Suprapubic skin (tissue), 4 donors: ENCODE measurements at regions not wholly inside any gene's neighbourhood (a gene's known extent, or its start where the extent isn't known, plus 50 kb on each side); places are given as distances from the start of the nearest gene placed in this dataset.

Experiments used
- DNase-seq, 2 donors: peaks; one replicate each; pipeline ENCODE4 v3.0.0-alpha.2; 2019; ENCODE audit warnings: low spot score in 2 of 2
- H3K27ac ChIP-seq: fragments of 200-600 bp; sonication (generic); one replicate; pipeline ENCODE4 v1.5.1; 2019
- H3K27me3 ChIP-seq: fragments of 200-600 bp; sonication (generic); one replicate; pipeline ENCODE4 v1.5.1; 2019
- H3K36me3 ChIP-seq: fragments of 200-600 bp; sonication (generic); one replicate; pipeline ENCODE4 v1.5.1; 2019
- H3K4me1 ChIP-seq: fragments of 200-600 bp; sonication (generic); one replicate; pipeline ENCODE4 v1.5.1; 2019
- H3K4me3 ChIP-seq: fragments of 200-600 bp; sonication (generic); one replicate; pipeline ENCODE4 v1.5.1; 2019; ENCODE audit warnings: mild to moderate bottlenecking
- H3K9me3 ChIP-seq: fragments of 200-600 bp; sonication (generic); one replicate; pipeline ENCODE4 v1.5.1; 2019
- CTCF ChIP-seq, 2 donors: fragments of 200-600 bp in 1 of 2; fragments of 450-650 bp in 1 of 2; sonication (generic) in 1 of 2; IDR thresholded peaks; one replicate each; pipeline ENCODE4 v1.5.1; 2016 to 2019; ENCODE audit warnings: antibody characterized with exemption in 2 of 2, mild to moderate bottlenecking in 1 of 2, moderate library complexity in 1 of 2
- EP300 ChIP-seq: sonication (generic); formaldehyde crosslinking; IDR thresholded peaks from one replicate; pipeline ENCODE4 v1.6.1; 2017; ENCODE audit warnings: antibody characterized with exemption
- POLR2A ChIP-seq, 2 donors: fragments of 450-650 bp; IDR thresholded peaks; one replicate each; pipeline ENCODE4 v1.6.1; 2017; ENCODE audit warnings: antibody characterized with exemption in 2 of 2, mild to moderate bottlenecking in 2 of 2, moderate library complexity in 2 of 2
- POLR2AphosphoS5 ChIP-seq, 3 donors: sonication (generic); formaldehyde crosslinking; IDR thresholded peaks; one replicate each; pipeline ENCODE4 v1.6.1; 2017; ENCODE audit warnings: antibody characterized with exemption in 3 of 3
- WGBS: methylation state at CpG from one replicate; pipeline ENCODE4 v1.1.5; 2018; 5-methylcytosine and 5-hydroxymethylcytosine counted together

DNA sequence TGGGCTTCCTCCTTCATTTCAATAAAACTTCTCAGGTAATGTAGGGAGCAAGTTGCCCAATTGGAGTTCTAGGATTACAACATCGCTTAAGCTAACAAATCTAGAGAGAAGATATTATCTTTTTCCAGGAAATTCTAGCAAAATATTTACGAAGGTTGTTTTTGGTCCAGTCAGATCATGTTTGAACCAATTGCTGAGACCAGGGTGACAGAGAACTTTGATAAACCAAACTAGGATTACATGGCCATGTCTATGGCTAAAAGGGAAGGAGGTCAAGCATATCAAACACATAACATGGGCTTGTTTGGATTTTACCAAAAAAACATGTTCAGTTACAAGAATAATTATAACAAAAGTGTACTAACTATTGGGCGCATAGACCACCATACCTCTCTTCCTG, 442.4 kb upstream of the SGCG start:
- Histone ChIP-seq H3K27ac (no peak overlapping the region), H3K9me3 (no peaks in the 10 kb centered on the region), H3K27me3 (peaks cover 8% of the 10 kb centered on the region), H3K4me3 (no peak overlapping the region), H3K36me3 (no peaks in the 10 kb centered on the region), H3K4me1 (no peaks in the 10 kb centered on the region)
- WGBS = 84% methylated on average over 3 of the region's 3 CpGs
- TF ChIP-seq EP300 (no peak), CTCF (IDR thresholded peaks at IDR 0.05) (no peak), POLR2A (IDR thresholded peaks at IDR 0.05) (no peak)
- no peak for DNase-seq

DNA sequence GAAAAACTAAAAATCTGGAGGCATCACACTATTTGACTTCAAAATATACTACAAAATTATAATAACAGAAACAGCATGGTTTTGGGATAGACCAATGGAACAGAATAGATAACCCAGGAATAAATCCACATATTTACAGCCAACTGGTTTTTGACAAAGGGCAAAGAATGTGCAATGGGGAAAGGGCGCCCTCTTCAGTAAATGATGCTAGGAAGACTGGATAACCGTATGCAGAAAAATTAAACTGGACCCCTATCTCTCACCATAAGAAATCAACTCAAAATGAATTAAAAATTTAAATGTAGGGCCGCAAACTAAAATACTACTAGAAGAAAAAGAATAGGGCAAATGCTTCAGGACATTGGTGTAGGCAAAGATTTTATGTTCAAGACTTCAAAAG, 440.5 kb upstream of the SGCG start:
- H3K27ac ChIP-seq = no peak overlapping the region
- no peak overlapping the region for H3K4me3 ChIP-seq
- H3K9me3 ChIP-seq = no peaks in the 10 kb centered on the region
- H3K4me1 ChIP-seq = no peaks in the 10 kb centered on the region
- WGBS = 44% methylated on average over 3 of the region's 3 CpGs
- no peak for TF ChIP-seq CTCF (IDR thresholded peaks at IDR 0.05)
- TF ChIP-seq EP300 = no peak
- no peak for DNase-seq
- H3K36me3 ChIP-seq = no peaks in the 10 kb centered on the region
- peaks cover 4% of the 10 kb centered on the region for H3K27me3 ChIP-seq

- no peaks in the 10 kb centered on the region for H3K27me3 ChIP-seq
- H3K4me1 ChIP-seq = no peaks in the 10 kb centered on the region
- no peaks in the 10 kb centered on the region for H3K9me3 ChIP-seq
- no peak for DNase-seq
- WGBS = 85% methylated on average over 22 of the region's 24 CpGs
- no peak overlapping the region for H3K4me3 ChIP-seq
- TF ChIP-seq CTCF (IDR thresholded peaks at IDR 0.05) (no peak), POLR2A (IDR thresholded peaks at IDR 0.05) (no peak), EP300 (no peak), POLR2AphosphoS5 (IDR thresholded peaks at IDR 0.05) (no peak)
- H3K36me3 ChIP-seq = no peaks in the 10 kb centered on the region
- H3K27ac ChIP-seq = no peak overlapping the region
Measured at GRCh38 chr13:22744688-22745452, 435.9 kb upstream of the SGCG start.

- Histone ChIP-seq H3K27ac (no peak overlapping the region), H3K36me3 (no peaks in the 10 kb centered on the region), H3K27me3 (no peaks in the 10 kb centered on the region), H3K4me3 (no peak overlapping the region), H3K4me1 (no peaks in the 10 kb centered on the region), H3K9me3 (peaks cover 3% of the 10 kb centered on the region)
- DNase-seq = no peak
- TF ChIP-seq EP300 = no peak
- TF ChIP-seq POLR2A (IDR thresholded peaks at IDR 0.05) = no peak
- no peak for TF ChIP-seq POLR2AphosphoS5 (IDR thresholded peaks at IDR 0.05)
- TF ChIP-seq CTCF (IDR thresholded peaks at IDR 0.05) = no peak
- WGBS = 38% methylated on average over 5 of the region's 5 CpGs
Measured at GRCh38 chr13:22748866-22749577, 431.8 kb upstream of the SGCG start.

DNA sequence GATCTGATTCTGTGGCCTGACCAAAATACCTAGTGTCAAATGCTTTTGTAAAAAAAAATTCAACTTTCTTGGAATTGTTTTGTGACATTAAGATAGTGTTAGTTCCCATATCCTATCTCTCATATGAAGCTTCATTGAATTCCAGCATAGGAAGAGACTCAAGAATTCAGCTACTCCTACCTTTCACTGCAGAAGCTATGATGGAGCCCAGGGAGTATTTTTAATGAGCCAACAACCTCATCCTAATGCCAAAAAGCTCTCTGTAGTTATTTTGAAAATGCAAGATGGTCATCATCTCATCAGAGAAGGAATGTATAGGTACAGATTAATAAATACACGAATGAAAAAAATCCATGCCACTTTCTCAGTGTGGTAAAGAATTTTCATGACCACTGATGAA, 431.2 kb upstream of the SGCG start:
- DNase-seq = no peak
- no peak for TF ChIP-seq CTCF (IDR thresholded peaks at IDR 0.05)
- no peak for TF ChIP-seq POLR2A (IDR thresholded peaks at IDR 0.05)
- Histone ChIP-seq H3K27ac (no peak overlapping the region), H3K4me3 (no peak overlapping the region), H3K36me3 (no peaks in the 10 kb centered on the region), H3K27me3 (no peaks in the 10 kb centered on the region), H3K9me3 (peaks cover 3% of the 10 kb centered on the region), H3K4me1 (no peaks in the 10 kb centered on the region)
- WGBS = 98% methylated on average over 1 of the region's 1 CpG
